ENCODE measurements at regions not wholly inside any gene's neighbourhood (a gene's known extent, or its start where the extent isn't known, plus 50 kb on each side); places are given as distances from the start of the nearest gene placed in this dataset.
A peak's percentile ranks its signal among the peaks of the same experiment; 100 is the strongest.
"Not testable (repeated sequence)": the region's sequence is repeated elsewhere in the genome, so short reads cannot be mapped to it uniquely, and the experiment has no call there.

DNA sequence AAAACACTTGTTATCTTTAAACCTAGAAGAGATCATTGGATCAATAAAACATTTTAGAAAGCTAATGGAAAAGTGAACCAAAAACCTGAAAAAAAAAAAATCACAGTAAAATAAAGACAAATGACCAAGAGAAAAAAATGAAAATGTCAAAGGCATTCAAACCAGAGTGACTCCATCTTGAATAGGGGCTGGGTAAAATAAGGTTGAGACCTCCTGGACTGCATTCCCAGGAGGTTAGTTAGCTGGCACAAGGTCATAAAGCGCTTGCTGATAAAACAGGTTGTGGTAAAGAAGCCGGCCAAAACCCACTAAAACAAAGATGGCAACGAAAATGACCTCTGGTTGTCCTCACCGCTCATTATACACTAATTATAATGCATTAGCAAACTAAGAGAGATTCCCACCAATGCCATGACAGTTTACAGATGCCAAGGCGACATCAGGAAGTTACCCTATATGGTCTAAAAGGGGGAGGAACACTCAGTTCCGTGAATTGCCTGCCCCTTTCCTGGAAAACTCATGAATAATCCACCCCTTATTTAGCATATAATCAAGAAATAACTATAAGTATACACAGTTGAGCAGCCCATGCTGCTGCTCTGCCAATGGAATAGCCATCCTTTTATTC, 116.7 kb upstream of the NEK6 start:
- Histone ChIP-seq H3K27me3 (ENCODE audit: insufficient read depth, poor library complexity, severe bottlenecking) (no peaks in the 10 kb centered on the region), H3K4me3 (replicated peaks; ENCODE audit: insufficient read depth, low read length) (no peak overlapping the region), H3K27ac (replicated peaks) (no peak overlapping the region)
- TF ChIP-seq, protein P1, sequence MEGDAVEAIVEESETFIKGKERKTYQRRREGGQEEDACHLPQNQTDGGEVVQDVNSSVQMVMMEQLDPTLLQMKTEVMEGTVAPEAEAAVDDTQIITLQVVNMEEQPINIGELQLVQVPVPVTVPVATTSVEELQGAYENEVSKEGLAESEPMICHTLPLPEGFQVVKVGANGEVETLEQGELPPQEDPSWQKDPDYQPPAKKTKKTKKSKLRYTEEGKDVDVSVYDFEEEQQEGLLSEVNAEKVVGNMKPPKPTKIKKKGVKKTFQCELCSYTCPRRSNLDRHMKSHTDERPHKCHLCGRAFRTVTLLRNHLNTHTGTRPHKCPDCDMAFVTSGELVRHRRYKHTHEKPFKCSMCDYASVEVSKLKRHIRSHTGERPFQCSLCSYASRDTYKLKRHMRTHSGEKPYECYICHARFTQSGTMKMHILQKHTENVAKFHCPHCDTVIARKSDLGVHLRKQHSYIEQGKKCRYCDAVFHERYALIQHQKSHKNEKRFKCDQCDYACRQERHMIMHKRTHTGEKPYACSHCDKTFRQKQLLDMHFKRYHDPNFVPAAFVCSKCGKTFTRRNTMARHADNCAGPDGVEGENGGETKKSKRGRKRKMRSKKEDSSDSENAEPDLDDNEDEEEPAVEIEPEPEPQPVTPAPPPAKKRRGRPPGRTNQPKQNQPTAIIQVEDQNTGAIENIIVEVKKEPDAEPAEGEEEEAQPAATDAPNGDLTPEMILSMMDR (IDR thresholded peaks at IDR 0.05; ENCODE audit: insufficient read depth, low read length), result no peak
- TF ChIP-seq POLR2AphosphoS5 (IDR thresholded peaks at IDR 0.05; ENCODE audit: low read depth), result no peak
- TF ChIP-seq SPI1 (IDR thresholded peaks at IDR 0.05; ENCODE audit: borderline replicate concordance, low read depth), result no peak
- TF ChIP-seq, protein P2, sequence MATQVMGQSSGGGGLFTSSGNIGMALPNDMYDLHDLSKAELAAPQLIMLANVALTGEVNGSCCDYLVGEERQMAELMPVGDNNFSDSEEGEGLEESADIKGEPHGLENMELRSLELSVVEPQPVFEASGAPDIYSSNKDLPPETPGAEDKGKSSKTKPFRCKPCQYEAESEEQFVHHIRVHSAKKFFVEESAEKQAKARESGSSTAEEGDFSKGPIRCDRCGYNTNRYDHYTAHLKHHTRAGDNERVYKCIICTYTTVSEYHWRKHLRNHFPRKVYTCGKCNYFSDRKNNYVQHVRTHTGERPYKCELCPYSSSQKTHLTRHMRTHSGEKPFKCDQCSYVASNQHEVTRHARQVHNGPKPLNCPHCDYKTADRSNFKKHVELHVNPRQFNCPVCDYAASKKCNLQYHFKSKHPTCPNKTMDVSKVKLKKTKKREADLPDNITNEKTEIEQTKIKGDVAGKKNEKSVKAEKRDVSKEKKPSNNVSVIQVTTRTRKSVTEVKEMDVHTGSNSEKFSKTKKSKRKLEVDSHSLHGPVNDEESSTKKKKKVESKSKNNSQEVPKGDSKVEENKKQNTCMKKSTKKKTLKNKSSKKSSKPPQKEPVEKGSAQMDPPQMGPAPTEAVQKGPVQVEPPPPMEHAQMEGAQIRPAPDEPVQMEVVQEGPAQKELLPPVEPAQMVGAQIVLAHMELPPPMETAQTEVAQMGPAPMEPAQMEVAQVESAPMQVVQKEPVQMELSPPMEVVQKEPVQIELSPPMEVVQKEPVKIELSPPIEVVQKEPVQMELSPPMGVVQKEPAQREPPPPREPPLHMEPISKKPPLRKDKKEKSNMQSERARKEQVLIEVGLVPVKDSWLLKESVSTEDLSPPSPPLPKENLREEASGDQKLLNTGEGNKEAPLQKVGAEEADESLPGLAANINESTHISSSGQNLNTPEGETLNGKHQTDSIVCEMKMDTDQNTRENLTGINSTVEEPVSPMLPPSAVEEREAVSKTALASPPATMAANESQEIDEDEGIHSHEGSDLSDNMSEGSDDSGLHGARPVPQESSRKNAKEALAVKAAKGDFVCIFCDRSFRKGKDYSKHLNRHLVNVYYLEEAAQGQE (IDR thresholded peaks at IDR 0.05; ENCODE audit: insufficient replicate concordance, low read depth), result no peak
- TF ChIP-seq GABPA (IDR thresholded peaks at IDR 0.05; ENCODE audit: low read depth), result no peak
- no peak for DNase-seq (ENCODE audit: low read depth in 1 of 2, low spot score in 1 of 2)

DNA sequence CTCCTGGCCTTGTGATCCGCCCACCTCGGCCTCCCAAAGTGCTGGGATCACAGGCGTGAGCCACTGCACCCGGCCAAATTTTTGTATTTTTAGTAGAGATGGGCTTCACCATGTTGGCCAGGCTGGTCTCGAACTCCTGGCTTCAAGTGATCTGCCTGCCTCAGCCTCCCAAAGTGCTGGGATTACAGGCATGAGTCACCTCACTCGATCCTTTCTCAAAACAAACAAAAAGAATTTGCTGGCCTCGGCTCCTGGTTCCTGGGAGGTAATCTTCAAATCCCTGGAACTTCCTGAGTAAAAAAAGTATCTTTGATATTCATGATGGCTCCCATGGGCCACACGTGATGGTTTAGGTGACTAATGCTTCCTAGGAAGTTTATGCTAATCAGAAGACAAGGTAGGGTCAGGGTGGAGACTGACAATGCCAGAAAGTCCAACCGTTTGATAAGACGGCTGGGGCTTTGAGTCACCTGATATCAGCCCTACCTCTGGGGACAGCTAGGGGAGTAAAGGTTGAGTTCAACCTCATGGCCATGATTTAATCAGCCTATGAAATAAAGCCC, 113.1 kb upstream of the NEK6 start:
- not testable (repeated sequence) for DNase-seq (ENCODE audit: low read depth in 1 of 2, low spot score in 1 of 2); H3K27me3 ChIP-seq (ENCODE audit: insufficient read depth, poor library complexity, severe bottlenecking); H3K4me3 ChIP-seq (replicated peaks; ENCODE audit: insufficient read depth, low read length); H3K27ac ChIP-seq (replicated peaks)

DNA sequence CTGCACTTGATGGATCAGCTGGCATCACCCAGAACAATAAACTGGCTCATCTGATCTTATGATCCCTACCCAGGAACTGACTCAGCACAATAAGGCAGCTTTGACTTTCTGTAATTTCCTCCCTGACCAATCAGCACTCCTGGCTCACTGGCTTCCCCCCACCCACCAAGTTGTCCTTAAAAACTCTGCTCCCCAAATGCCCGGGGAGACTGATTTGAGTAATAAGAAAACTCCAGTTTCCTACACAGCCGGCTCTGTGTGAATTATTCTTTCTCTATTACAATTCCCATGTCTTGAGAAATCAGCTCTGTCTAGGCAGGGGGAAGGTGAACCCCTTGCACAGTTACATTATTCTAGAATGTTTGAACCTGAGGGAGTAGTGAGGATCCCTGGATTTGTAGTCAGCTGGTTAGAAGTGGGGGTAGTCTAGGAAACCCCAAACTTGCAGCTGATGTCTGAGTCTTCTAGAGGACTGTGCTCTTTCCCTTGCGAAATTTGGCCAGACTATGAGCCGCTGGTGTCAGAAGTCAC, 111.7 kb upstream of the NEK6 start:
- Histone ChIP-seq H3K27ac (replicated peaks) (no peak overlapping the region), H3K27me3 (ENCODE audit: insufficient read depth, poor library complexity, severe bottlenecking) (no peaks in the 10 kb centered on the region), H3K4me3 (replicated peaks; ENCODE audit: insufficient read depth, low read length) (no peak overlapping the region)
- no peak for DNase-seq (ENCODE audit: low read depth in 1 of 2, low spot score in 1 of 2)
- TF ChIP-seq POLR2AphosphoS5 (IDR thresholded peaks at IDR 0.05; ENCODE audit: low read depth), result no peak
- TF ChIP-seq, protein P2 (IDR thresholded peaks at IDR 0.05; ENCODE audit: insufficient replicate concordance, low read depth), result no peak
- TF ChIP-seq, protein P1 (IDR thresholded peaks at IDR 0.05; ENCODE audit: insufficient read depth, low read length), result no peak
- no peak for TF ChIP-seq SPI1 (IDR thresholded peaks at IDR 0.05; ENCODE audit: borderline replicate concordance, low read depth)
- TF ChIP-seq GABPA (IDR thresholded peaks at IDR 0.05; ENCODE audit: low read depth), result no peak

DNA sequence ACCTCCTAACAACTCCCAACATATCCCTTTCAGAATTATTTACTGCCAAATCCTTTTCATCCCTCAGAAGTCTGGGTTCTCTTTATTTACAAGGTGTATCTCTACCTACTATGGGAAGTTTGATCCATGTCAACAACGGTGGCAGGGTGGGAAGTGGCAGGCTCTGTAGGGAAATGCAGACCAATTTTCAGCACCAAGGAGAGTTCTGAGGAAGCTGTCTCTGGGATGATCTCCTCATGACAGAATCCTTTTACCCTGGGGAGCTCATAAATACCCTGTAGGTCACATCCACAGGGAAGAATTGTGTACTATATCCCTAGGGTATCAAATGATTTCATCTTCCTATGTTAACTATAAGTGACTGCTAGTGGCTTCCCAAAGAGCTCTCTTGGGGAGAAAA, 107.8 kb upstream of the NEK6 start:
- Histone ChIP-seq H3K4me3 (replicated peaks; ENCODE audit: insufficient read depth, low read length) (no peak overlapping the region), H3K27me3 (ENCODE audit: insufficient read depth, poor library complexity, severe bottlenecking) (no peaks in the 10 kb centered on the region), H3K27ac (replicated peaks) (no peak overlapping the region)
- DNase-seq (ENCODE audit: low read depth in 1 of 2, low spot score in 1 of 2), result no peak
- TF ChIP-seq SPI1 (IDR thresholded peaks at IDR 0.05; ENCODE audit: borderline replicate concordance, low read depth), result no peak
- TF ChIP-seq, protein P2 (IDR thresholded peaks at IDR 0.05; ENCODE audit: insufficient replicate concordance, low read depth), result peak; percentile 96
